Epithelial cell of proximal tubule (primary cell): ENCODE measurements at regions not wholly inside any gene's neighbourhood (a gene's known extent, or its start where the extent isn't known, plus 50 kb on each side); places are given as distances from the start of the nearest gene placed in this dataset.

Experiments used
- DNase-seq: peaks from one replicate; pipeline ENCODE4 v3.0.0-alpha.2; 2011; ENCODE audit warnings: low read depth
- H3K4me3 ChIP-seq: 2 replicates; pipeline ENCODE4 v1.5.1; 2011; ENCODE audit warnings: low read depth, mild to moderate bottlenecking, low read length
- CTCF ChIP-seq: conservative IDR thresholded peaks from 2 replicates; pipeline ENCODE4 v1.5.1; 2012; ENCODE audit warnings: low read depth, mild to moderate bottlenecking, low read length

GRCh38 chr13:74662905-74663304, 528.7 kb upstream of the KLF12 start:
- no peak for DNase-seq
- TF ChIP-seq CTCF: no peak
- H3K4me3 ChIP-seq: no peak overlapping the region

- no peak for DNase-seq
- H3K4me3 ChIP-seq: no peak overlapping the region
Measured at GRCh38 chr13:74661851-74662250, 527.6 kb upstream of the KLF12 start.

GRCh38 chr13:74657765-74658164, 523.6 kb upstream of the KLF12 start:
- no peak for DNase-seq
- TF ChIP-seq CTCF: no peak
- no peak overlapping the region for H3K4me3 ChIP-seq

More at GRCh38 chr13:74661851-74662250, 527.6 kb upstream of the KLF12 start:
- no peak for TF ChIP-seq CTCF

- no peak overlapping the region for H3K4me3 ChIP-seq
- no peak for TF ChIP-seq CTCF
- DNase-seq: no peak
Measured at GRCh38 chr13:74651121-74651520, 516.9 kb upstream of the KLF12 start.

- H3K4me3 ChIP-seq: no peak overlapping the region
- no peak for TF ChIP-seq CTCF
- no peak for DNase-seq
Measured at GRCh38 chr13:74647991-74648390, 513.8 kb upstream of the KLF12 start.

- no peak for DNase-seq
- TF ChIP-seq CTCF: no peak
- no peak overlapping the region for H3K4me3 ChIP-seq
Measured at GRCh38 chr13:74647211-74647610, 513.0 kb upstream of the KLF12 start.

GRCh38 chr13:74646091-74646490, 511.9 kb upstream of the KLF12 start:
- no peak overlapping the region for H3K4me3 ChIP-seq
- DNase-seq: no peak
- no peak for TF ChIP-seq CTCF
